Lower leg skin (tissue), 4 donors: ENCODE measurements at regions not wholly inside any gene's neighbourhood (a gene's known extent, or its start where the extent isn't known, plus 50 kb on each side); places are given as distances from the start of the nearest gene placed in this dataset.

Experiments used
- DNase-seq, 2 donors: peaks; one replicate each; pipeline ENCODE4 v3.0.0-alpha.2; 2019; ENCODE audit warnings: low spot score in 2 of 2
- H3K4me3 ChIP-seq: fragments of 200-600 bp; sonication (generic); 2 replicates; pipeline ENCODE4 v1.5.1; 2017; ENCODE audit warnings: mild to moderate bottlenecking, low read depth; ENCODE audit not compliant: poor library complexity, severe bottlenecking
- POLR2A ChIP-seq, 2 donors: fragments of 450-650 bp; IDR thresholded peaks; one replicate each; pipeline ENCODE4 v1.6.1; 2016 to 2017; ENCODE audit warnings: antibody characterized with exemption in 2 of 2, mild to moderate bottlenecking in 1 of 2, moderate library complexity in 1 of 2
- WGBS, 2 donors: methylation state at CpG; one replicate each; pipeline ENCODE4 v1.1.5; 2018; 5-methylcytosine and 5-hydroxymethylcytosine counted together
- intact Hi-C: fragments of 100-400 bp; cut with DNase I; formaldehyde crosslinking; loops from one replicate; pipeline ENCODE4 v1.15.0; 2023; ENCODE audit warnings: low total_unique reads
- TF ChIP-seq, protein P1 (sequence below), 3 donors: fragments of 450-650 bp; IDR thresholded peaks; one replicate each; pipeline ENCODE4 v1.5.1; 2016; ENCODE audit warnings: antibody characterized with exemption in 3 of 3, mild to moderate bottlenecking in 3 of 3, moderate library complexity in 2 of 3

DNA sequence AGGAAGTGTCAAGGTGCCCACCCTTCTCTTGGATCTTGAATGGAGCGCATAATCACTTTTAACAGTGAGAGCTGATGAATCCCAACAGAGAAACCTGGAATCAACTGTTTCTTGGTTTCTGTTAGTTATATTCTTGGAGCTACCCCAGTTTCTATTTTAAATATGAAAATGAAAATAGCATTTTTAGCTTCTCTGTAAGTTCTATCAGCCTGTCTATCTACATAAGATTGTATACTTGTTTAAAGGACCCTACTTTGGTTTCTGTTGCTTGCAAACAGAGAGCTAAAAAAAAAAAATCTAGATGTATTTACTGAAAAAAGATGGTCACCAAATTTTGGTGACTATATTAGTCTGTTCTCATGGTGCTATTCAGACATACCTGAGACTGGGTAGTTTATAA is 670.0 kb downstream of the NCAM2 start:
- TF ChIP-seq, protein P1, sequence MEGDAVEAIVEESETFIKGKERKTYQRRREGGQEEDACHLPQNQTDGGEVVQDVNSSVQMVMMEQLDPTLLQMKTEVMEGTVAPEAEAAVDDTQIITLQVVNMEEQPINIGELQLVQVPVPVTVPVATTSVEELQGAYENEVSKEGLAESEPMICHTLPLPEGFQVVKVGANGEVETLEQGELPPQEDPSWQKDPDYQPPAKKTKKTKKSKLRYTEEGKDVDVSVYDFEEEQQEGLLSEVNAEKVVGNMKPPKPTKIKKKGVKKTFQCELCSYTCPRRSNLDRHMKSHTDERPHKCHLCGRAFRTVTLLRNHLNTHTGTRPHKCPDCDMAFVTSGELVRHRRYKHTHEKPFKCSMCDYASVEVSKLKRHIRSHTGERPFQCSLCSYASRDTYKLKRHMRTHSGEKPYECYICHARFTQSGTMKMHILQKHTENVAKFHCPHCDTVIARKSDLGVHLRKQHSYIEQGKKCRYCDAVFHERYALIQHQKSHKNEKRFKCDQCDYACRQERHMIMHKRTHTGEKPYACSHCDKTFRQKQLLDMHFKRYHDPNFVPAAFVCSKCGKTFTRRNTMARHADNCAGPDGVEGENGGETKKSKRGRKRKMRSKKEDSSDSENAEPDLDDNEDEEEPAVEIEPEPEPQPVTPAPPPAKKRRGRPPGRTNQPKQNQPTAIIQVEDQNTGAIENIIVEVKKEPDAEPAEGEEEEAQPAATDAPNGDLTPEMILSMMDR (IDR thresholded peaks at IDR 0.05) = no peak
- TF ChIP-seq POLR2A (IDR thresholded peaks at IDR 0.05) = no peak
- no peak overlapping the region for H3K4me3 ChIP-seq
- no peak for DNase-seq
- 94% methylated on average over 1 of the region's 1 CpG for WGBS, 2 donors
- intact Hi-C loops = no loop called here

DNA sequence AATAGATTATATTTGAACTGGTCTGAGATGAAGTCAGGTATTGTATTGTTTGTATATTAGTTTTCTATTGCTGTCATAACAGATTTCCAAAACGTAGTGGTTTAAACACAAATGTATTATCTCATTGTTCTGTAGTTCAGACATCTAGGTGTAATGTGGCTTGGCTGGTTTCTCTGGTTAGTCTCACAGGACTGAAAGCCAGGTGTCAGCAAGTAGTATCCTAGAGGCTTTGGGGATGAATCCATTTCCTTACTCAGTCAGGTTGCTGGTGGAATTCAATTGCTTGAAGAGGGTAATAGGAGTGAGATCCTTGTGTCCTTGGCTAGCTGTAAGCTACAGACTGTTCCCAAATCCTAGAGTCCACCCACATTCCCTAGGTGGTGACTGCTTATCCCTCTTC is 675.8 kb downstream of the NCAM2 start:
- intact Hi-C loops = no loop called here
- 43 to 47% methylated on average over 1 of the region's 1 CpG for WGBS, 2 donors
- TF ChIP-seq POLR2A (IDR thresholded peaks at IDR 0.05) = no peak
- TF ChIP-seq, protein P1 (IDR thresholded peaks at IDR 0.05) = no peak
- DNase-seq = no peak
- H3K4me3 ChIP-seq = no peak overlapping the region

DNA sequence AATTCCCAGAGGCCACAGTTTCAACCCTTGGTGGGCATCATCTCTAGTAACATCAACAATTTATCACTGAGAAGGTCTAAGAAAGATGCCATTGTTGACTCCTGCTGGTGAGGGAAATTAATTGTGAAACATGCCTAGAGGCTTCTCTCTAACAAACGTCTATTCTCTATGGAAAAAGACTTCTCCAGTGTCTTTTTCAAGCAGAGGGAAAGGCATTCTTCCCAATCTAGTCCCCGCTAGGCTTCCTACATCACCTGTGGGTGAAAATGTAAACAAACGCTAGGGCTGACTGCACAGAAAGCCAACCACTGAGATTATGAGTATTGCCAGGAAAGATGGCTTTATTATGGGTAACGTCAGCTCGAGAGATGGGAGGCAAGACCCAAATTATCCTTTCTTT is 677.4 kb downstream of the NCAM2 start:
- 61 to 66% methylated on average over 5 of the region's 5 CpGs for WGBS, 2 donors
- H3K4me3 ChIP-seq = no peak overlapping the region
- intact Hi-C loops = no loop called here
- TF ChIP-seq, protein P1 (IDR thresholded peaks at IDR 0.05) = no peak
- TF ChIP-seq POLR2A (IDR thresholded peaks at IDR 0.05) = no peak
- DNase-seq = no peak

DNA sequence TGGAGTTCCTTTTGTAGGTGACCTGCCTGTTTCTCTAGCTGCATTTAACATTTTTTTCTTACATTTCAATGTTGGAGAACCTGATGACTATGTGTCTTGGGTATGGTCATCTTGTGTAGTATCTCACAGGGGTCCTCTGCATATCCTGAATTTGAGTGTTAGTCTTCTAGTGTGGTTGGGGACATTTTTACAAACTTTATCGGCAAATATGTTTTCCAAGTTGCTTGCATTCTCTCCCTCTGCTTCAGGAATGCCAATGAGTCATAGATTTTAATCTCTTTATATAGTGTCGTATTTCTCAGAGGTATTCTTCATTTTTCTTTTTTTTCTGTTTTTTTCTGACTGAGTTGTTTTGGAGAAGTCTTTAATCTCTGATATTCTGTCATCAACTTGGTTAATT is 684.0 kb downstream of the NCAM2 start:
- no peak overlapping the region for H3K4me3 ChIP-seq
- 63 to 76% methylated on average over 2 of the region's 2 CpGs for WGBS, 2 donors
- intact Hi-C loops = no loop called here
- no peak for DNase-seq
- no peak for TF ChIP-seq POLR2A (IDR thresholded peaks at IDR 0.05)
- TF ChIP-seq, protein P1 (IDR thresholded peaks at IDR 0.05) = no peak

DNA sequence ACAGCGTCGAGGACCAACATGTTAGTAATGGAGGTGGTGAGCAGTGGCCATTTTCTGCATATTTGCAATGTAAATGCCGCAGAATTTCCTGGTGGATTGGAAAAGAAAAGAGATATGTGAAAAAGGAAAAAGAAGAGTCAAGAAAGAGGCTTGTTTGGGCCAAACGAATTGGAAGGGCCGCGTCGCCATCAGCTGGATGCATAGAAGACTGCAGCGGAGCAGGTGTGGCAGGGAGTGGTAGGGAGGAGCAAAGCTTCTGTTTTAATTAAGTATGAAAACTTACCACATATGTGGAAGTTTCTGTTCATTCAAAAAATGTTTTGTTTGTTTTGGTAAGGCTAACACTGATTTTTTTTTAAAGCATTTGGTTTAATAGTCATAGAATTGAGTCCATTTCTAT is 690.7 kb downstream of the NCAM2 start:
- H3K4me3 ChIP-seq = no peak overlapping the region
- intact Hi-C loops = no loop called here
- DNase-seq = no peak
- 56 to 58% methylated on average over 8 of the region's 8 CpGs for WGBS, 2 donors
- TF ChIP-seq, protein P1 (IDR thresholded peaks at IDR 0.05) = no peak
- TF ChIP-seq POLR2A (IDR thresholded peaks at IDR 0.05) = no peak

DNA sequence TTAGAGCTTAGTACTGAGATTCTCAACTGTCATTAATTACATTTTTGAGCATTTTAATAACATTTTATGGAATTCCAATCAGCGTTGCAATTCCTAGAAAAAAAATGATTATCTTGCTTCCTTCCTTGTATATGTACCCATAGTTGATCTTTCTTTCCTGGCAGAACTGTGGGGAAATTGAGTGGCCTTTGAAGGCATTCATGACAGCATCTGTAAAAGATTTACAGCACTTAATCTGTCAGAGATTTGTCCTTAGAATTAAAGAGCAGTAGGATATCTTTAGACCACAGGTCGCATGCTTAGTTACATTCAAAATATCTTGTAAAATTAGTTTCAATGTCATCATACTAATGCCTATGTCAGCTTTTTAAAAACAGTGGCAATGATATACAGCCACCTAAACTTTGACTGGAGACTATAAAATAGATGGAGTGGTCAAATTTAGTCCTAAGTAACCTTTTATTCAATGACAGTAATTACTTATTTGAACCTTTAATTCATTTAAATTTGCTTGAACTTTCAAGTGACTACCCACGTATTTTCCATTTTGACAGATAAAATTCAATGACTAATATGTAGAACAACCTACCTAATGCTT is 692.0 kb downstream of the NCAM2 start:
- intact Hi-C loops = no loop called here
- DNase-seq = no peak
- no peak for TF ChIP-seq POLR2A (IDR thresholded peaks at IDR 0.05)
- TF ChIP-seq, protein P1 (IDR thresholded peaks at IDR 0.05) = no peak
- no peak overlapping the region for H3K4me3 ChIP-seq
- whole genome bisulfite sequencing, 2 donors = 58 to 59% methylated on average over 3 of the region's 3 CpGs
